ENCODE measurements at regions not wholly inside any gene's neighbourhood (a gene's known extent, or its start where the extent isn't known, plus 50 kb on each side); places are given as distances from the start of the nearest gene placed in this dataset.

DNA sequence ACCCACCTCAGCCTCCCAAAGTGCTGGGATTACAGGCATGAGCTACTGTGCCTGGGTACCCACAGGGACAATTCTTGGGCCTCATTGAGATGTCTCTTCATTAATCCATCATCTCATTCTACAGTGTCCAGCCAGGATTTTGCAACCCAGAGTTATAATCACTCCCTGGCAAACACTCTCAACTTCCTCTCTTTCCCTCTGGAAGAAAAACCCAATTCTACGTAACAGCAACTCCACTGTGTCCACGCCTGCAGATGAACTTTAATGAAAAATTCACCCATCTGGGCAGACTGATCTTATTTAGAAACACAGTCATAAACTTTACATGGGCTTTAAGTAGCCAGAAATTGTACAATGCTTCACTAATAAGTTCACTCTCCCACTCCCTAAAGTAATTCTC lies 90.1 kb upstream of the ABCC4 start:
- no peak overlapping the region for H3K27ac ChIP-seq
- no peak for DNase-seq (ENCODE audit: low spot score)
- no peaks in the 10 kb centered on the region for H3K4me1 ChIP-seq
- no peaks in the 10 kb centered on the region for H3K36me3 ChIP-seq
- no peak overlapping the region for H3K4me3 ChIP-seq
- no peaks in the 10 kb centered on the region for H3K27me3 ChIP-seq
- H3K9me3 ChIP-seq: no peaks in the 10 kb centered on the region
- TF ChIP-seq CTCF (IDR thresholded peaks at IDR 0.05): no peak

- Histone ChIP-seq H3K4me3 (no peak overlapping the region), H3K9me3 (no peaks in the 10 kb centered on the region), H3K27me3 (no peaks in the 10 kb centered on the region), H3K36me3 (no peaks in the 10 kb centered on the region), H3K4me1 (no peaks in the 10 kb centered on the region), H3K27ac (no peak overlapping the region)
- DNase-seq (ENCODE audit: low spot score): no peak
- TF ChIP-seq CTCF (IDR thresholded peaks at IDR 0.05): no peak
Measured at GRCh38 chr13:95391785-95392184, 90.5 kb upstream of the ABCC4 start.

GRCh38 chr13:95392597-95392996 lies 91.3 kb upstream of the ABCC4 start:
- no peaks in the 10 kb centered on the region for H3K4me1 ChIP-seq

GRCh38 chr13:95403349-95404140 lies 102.3 kb upstream of the ABCC4 start:
- no peaks in the 10 kb centered on the region for H3K27me3 ChIP-seq
- peaks cover 0 to 8% of the 10 kb centered on the region in 2 donors for H3K4me1 ChIP-seq
- no peaks in the 10 kb centered on the region for H3K36me3 ChIP-seq
- no peak for TF ChIP-seq CTCF (IDR thresholded peaks at IDR 0.05)
- H3K27ac ChIP-seq: no peak overlapping the region
- no peak for DNase-seq (ENCODE audit: low spot score)
- H3K4me3 ChIP-seq: peak overlapping the region; percentile 24 to 45
- no peaks in the 10 kb centered on the region for H3K9me3 ChIP-seq

More at GRCh38 chr13:95392597-95392996, 91.3 kb upstream of the ABCC4 start:
- H3K4me3 ChIP-seq: no peak overlapping the region
- no peaks in the 10 kb centered on the region for H3K36me3 ChIP-seq
- no peaks in the 10 kb centered on the region for H3K27me3 ChIP-seq
- DNase-seq (ENCODE audit: low spot score): no peak
- no peaks in the 10 kb centered on the region for H3K9me3 ChIP-seq
- no peak overlapping the region for H3K27ac ChIP-seq
- no peak for TF ChIP-seq CTCF (IDR thresholded peaks at IDR 0.05)

DNA sequence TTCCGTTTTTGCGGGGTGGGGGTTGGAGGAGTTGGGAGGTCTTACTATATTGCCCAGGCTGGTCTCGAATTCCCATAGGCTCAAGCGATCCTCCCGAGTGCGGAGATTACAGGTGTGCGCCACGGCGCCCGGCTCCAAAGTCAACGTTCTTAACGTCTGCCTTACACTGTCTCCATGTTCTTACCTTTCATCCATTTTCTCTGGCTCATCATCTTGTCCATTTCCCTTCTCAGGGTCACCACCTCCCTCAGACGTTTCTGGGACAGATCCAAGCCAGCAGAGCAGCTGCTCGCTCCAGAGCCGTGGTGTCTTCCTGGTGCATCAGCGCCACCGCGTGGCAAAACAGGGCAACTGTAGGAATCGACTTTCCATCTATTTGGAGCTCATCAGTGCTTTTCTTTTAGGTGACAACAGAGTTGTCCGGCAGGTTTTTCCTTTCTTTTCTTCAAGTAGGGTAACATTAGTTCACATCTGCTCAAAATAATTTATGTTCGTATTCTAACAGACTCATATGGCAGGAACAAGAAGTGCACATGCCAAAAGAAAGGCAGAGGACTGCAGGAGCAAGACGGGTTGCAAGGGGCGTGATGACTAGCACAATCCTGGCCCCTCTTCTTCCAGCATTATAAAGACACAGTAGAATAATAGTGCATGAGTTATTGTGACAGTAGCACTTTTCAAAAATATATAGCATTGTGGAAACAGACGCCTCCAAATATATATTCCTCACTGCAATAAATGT lies 103.1 kb upstream of the ABCC4 start:
- H3K9me3 ChIP-seq: no peaks in the 10 kb centered on the region
- no peaks in the 10 kb centered on the region for H3K36me3 ChIP-seq
- peak; percentile 84 for DNase-seq (ENCODE audit: low spot score)
- H3K27me3 ChIP-seq: no peaks in the 10 kb centered on the region
- H3K4me1 ChIP-seq: peaks cover 0 to 8% of the 10 kb centered on the region in 2 donors
- no peak overlapping the region for H3K27ac ChIP-seq
- H3K4me3 ChIP-seq: peak overlapping the region; percentile 24 to 45
- peak; percentile 86 to 94 for TF ChIP-seq CTCF (IDR thresholded peaks at IDR 0.05)

Data from right atrium auricular region (tissue), 2 donors.